HG03064 (cell line): ENCODE measurements at regions not wholly inside any gene's neighbourhood (a gene's known extent, or its start where the extent isn't known, plus 50 kb on each side); places are given as distances from the start of the nearest gene placed in this dataset.
A peak's percentile ranks its signal among the peaks of the same experiment; 100 is the strongest.

Source experiments
- ATAC-seq: cut with Tn5 transposase; IDR thresholded peaks from one replicate; pipeline ENCODE4 v1.9.1; 2021; ENCODE audit warnings: low read depth; ENCODE audit not compliant: unreplicated experiment

- no peak for ATAC-seq
Measured at GRCh38 chr15:31852933-31853799, 177.1 kb upstream of the CHRNA7 start.

DNA sequence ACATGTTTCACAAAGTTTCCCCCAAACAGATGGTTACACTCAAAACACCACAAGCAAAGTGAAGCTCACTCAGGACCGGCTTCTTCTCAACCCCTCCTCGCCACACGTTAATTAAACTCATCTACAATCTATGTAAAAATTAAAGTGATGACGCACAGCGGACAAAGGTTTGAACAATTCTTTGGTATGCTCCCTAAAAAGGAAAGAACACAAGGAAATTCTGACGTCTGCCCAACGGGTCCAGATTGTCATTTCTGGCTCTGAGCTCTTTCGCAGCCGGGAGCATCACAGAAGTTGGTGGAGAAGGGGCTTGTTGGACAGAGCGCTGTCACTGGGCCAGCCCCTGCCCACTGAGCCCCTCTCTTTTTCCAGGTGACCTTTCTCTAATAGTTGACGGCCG is 173.7 kb upstream of the CHRNA7 start:
- ATAC-seq: no peak

DNA sequence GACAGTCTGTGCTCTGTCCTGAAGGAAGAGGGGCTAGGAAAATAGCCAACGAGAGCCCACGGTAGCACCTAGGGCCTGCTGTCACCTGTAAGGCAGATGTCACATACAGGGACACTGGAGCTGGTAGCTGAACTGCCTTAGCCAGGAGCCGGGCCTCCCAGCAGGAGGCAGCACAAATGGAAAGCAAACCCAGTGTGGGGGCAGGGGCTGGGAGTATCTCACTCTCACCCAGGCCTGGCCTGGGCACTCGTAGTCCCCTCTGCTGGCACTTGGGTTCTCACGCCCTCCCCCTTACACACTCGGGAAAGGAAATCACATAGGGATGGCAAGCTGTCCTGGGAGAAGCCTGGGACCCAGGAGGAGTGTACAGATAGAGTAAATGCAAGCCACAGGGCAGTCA is 173.1 kb upstream of the CHRNA7 start:
- ATAC-seq: no peak

- no peak for ATAC-seq
Measured at GRCh38 chr15:31858026-31858425, 172.3 kb upstream of the CHRNA7 start.

DNA sequence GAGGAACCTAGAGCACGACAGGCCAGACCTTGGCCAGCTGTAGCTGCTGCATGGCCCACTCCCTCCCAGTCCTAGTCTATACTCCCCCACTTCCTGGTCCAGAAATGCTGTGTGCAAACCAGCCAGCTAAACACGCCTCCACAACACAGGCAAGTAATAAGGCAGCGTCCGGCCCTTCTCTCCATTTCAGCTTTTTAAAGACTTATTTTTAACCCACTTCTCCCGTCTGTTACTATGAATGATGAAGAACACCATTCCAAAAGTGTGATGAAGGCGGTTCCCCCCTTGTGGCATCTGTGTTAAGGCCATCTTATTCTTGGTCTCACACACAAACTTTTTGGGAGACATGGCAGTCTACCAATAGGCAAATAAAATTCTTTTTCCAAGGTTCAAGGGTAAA is 164.1 kb upstream of the CHRNA7 start:
- no peak for ATAC-seq

DNA sequence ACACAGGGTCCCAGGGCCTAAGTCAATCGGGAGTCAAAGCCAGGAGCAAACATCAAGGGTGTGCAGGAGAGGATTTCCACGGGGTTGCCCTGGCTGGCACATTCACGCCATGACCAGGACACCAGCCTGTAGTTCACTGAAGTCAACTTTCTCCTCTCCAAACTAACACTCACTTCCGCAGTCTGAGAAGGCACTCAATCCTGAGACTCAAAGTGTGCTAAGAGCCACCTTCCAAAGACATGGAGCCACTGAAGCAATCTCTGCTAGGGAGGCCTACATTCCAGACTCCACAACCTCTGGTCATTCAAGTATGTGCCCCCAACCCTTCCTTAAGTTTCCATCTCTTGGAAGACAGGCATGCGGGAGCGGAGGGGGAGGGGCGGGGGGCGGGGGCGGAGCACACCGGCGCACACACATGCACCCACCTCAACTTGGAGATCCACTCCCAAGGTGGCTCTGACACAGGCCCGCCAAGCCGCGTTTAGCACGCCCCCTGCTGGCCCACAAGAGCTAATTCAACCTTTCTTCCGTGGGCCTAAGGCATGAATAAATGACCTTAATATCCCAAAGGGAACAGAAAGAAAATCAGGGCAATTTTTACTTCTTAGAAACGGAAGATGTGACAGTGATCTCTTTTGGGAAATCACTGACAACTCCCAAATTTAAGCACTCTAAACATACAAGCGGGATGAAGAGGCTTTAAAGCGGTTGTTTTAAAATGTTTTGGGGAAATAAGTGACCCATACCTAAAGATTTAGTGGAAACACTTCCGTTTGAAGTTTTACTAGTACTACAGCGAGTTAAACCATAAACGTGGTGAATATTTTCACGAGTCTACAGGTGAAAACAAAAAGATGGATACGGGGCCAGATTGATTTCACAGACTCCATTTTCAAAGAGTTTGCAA is 162.5 kb upstream of the CHRNA7 start:
- ATAC-seq: no peak

DNA sequence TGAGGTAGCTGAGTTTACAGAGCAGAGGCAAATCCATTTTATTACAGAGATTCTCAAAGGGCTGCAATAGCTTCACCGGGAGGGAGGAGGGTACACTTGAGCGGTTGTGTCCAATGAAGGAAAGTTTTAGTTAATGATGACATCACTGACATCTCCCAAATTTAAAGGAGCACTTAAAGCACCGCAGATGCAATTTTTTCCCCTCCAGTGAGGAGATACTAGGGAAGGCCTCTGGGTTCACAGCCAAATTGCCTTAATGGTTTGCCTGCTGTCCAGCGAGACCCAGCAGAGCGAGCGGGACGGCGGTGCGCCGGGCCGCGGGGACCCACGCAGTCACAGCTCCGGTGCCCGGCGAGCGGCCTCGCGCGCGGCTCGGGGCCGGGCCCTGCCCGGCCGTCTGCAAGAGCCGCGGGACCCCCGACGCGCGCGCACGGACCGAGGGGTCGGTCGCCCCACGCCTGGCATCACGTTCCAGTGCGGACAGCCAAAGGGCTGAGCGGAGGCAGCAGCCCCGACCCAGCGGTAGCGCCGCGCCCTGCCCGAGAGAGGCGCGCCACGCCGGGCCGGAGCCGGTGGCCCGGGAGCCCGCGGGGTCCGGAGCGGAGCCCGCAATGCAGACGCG is 160.5 kb upstream of the CHRNA7 start:
- peak; percentile 16 for ATAC-seq

DNA sequence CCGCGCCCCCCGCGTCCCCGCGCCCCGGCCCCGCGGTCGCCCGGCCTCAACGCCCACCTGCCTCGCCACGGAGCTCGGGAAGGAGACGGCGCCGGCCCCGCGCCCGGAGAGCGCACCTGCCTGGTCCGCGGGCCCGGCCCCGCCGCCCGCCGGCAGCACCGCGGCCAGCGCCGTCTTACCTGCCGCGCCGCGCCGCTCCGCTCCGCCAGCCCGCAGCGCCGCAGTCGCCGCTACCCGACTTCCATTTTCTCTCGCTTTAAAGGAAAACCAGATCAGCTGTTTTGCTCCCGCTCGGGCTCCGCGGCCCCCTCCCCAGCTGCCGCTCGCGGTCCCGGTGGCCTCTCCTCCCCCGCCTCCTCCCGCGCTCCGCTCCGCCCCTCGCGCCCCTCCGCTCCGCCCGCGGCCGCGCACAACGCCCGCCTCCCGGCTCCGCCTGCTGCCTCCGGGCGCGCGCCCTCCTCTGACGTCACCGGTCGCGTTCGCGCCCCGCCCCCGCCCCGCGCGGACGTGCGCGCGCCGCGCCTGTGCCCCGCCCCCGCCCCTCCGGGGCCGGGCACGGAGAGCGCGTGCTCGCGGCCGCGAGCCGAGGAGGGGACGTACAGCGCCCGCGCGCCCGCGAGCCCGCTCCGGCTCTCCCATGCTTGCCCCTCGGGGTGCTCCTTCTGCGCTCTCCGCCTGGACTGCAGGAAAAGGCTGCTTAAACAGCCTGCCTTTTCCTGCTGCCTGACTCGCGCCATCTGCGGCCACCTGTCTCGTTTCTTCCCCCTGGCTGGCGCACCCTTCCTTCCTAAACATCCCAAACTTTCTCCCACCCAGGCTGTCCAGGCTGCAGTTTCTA is 159.8 kb upstream of the CHRNA7 start, which contains the start of gene OTUD7A:
Gene OTUD7A (minus strand): TSS at position 346 of the 838 bp plus-strand sequence.
- peak; percentile 79 for ATAC-seq

GRCh38 chr15:31871166-31871886 is 159.0 kb upstream of the CHRNA7 start:
- no peak for ATAC-seq

GRCh38 chr15:31871887-31872281 is 158.4 kb upstream of the CHRNA7 start:
- no peak for ATAC-seq

DNA sequence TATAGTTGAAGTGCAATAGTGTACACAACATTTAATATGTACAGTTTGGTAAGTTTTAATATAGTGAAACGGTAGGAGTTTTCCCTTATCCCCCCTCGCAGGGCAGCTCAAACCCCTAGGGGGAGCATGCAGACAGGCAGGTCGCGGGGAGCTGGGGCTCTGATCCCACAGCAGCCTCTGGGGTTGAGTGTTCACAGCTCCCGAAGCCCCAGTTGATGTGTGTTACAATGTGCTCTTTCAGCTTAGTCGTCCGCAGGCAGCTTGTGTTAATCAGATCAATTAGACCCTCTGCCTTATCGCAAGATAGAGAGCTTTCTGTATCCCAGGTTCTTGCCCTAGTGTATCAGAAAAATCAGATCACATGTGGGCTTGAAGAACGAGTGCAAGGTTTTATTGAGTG is 143.1 kb upstream of the CHRNA7 start:
- ATAC-seq: no peak

- no peak for ATAC-seq
Measured at GRCh38 chr15:31892513-31892912, 137.8 kb upstream of the CHRNA7 start.

- ATAC-seq: no peak
Measured at GRCh38 chr15:31893780-31894179, 136.5 kb upstream of the CHRNA7 start.

GRCh38 chr15:31897746-31898145 is 132.6 kb upstream of the CHRNA7 start:
- no peak for ATAC-seq

GRCh38 chr15:31901501-31901900 is 128.8 kb upstream of the CHRNA7 start:
- no peak for ATAC-seq

DNA sequence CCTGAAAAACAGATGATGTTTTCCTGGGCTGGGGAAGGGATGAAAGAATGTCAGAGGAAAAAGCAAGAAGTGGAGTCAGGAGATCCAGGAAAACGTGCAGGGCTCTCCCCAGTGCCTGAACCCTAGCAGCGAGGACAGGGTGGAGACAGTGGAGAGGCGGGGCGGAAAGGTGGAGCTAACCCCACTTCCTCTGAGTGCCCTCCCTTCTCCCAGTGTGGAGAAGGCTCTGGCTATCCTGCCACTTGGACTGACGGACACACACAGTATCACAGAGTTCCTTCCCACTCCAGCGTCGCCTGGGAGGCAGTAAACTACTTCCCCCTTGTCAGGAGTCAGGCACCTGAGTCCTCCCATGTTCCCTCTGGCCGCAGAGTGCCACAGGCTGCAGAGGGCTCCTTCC is 125.3 kb upstream of the CHRNA7 start:
- ATAC-seq: no peak

GRCh38 chr15:31925541-31925940 is 104.8 kb upstream of the CHRNA7 start:
- ATAC-seq: no peak

- no peak for ATAC-seq
Measured at GRCh38 chr15:31930967-31931366, 99.3 kb upstream of the CHRNA7 start.

- no peak for ATAC-seq
Measured at GRCh38 chr15:31932576-31932975, 97.7 kb upstream of the CHRNA7 start.

DNA sequence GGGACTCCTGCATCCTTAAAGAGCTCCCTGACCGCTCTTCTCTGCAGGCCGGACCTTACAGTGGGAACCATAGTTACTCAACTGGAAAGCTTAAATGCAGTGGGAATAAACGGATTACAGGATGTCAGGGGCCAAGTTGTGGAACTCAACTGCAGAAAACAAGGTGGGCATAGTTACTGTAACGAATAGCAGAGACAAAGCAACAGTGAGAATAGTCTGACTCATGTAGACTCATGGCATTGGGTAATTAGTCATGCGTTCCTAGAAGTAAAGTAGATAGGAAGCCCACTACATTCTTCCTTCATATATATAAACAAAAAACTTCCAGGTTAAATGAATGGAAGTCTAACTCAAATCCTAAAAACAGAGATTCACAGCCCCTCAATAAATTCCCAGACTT is 95.5 kb upstream of the CHRNA7 start:
- no peak for ATAC-seq
